ENCODE measurements at regions not wholly inside any gene's neighbourhood (a gene's known extent, or its start where the extent isn't known, plus 50 kb on each side); places are given as distances from the start of the nearest gene placed in this dataset.

GRCh38 chr1:115577513-115577912, 64.3 kb upstream of the VANGL1 start:
- DNase-seq: no peak

DNA sequence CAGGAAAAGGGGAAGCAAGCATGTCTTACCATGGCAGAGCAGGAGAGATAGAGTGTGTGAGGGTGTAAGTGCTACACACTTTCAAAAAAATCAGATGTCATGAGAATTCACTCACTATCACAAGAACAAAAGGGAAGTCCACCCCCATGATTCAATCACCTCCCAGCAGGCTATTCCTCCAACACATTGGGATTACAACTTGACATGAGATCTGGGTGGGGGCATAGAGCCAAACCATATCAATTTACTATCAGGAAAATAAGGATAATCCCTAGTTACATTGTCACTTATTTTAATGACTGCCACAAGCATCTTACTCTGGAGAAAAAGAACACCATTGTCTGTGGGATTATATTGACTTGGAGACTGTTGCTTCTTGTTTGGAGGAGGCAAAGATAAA, 66.1 kb upstream of the VANGL1 start:
- no peak for DNase-seq

DNA sequence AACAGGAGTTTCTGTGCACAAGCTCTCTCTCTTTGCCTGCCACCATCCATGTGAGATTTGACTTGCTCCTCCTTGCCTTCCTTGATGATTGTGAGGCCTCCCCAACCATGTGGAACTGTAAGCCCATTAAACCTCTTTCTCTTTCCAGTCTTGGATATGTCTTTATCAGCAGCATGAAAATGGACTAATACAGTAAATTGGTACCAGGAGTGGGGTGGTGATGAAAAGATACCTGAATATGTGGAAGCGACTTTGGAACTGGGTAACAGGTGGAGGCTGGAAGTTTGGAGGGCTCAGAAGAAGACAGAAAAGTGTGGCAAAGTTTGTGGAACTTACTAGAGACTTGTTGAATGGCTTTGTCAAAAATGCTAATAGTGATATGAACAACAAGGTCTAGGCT, 69.1 kb upstream of the VANGL1 start:
- DNase-seq: no peak

DNA sequence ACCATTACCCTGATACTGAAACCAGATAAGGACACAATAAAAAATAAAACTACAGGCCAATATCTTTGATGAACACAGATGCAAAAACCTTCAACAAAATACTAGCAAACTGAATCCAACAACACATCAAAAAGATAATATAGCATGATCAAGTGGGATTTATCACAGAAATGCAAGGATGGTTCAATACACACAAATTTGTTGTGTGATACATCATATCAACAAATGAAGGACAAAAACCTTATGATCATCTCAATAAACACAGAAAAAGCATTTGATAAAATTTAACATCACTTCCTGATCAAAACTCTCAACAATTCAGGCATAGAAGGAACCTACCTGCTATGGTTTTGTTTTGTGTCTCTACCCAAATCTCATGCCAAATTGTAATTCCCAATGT, 74.3 kb upstream of the VANGL1 start:
- no peak for DNase-seq

GRCh38 chr1:115565791-115566190, 76.0 kb upstream of the VANGL1 start:
- no peak for DNase-seq

DNA sequence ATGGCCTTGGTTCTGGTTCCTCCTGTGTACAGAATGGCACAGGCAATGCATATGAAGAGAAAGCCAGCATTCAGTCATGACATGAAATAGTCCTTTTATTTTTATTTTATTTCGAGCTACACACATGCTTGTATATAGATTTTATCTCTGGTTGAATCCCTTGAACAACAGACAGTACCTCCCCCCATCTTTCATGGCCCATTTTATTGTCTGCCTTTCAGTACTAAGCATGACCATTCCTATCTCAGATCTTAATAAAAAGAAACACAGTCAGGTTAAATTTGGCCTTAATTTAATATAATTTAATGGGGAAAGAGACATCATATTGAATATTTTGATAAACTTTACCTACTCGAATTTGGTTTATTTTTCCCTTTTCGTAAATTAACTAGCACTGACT, 76.4 kb upstream of the VANGL1 start:
- DNase-seq: no peak

GRCh38 chr1:115564201-115564600, 77.6 kb upstream of the VANGL1 start:
- no peak for DNase-seq

DNA sequence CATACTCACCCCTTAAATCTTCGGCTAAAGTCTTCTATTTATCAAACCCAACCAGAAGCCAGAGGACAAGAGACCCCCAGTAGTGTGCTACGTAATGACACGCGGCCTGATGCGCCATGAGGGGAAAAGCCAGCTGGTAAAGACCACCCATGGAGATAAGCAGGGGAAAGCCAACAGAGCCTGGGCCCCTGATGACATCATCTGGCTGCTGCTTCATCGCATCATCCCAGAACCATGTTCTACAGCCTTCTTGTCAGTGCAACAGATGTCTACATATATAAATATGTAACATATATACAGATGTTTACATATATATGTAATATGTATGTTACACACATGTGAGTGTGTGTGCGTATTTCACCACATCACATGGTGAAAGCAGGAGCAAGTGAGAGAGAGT, 81.7 kb upstream of the VANGL1 start:
- DNase-seq: no peak

DNA sequence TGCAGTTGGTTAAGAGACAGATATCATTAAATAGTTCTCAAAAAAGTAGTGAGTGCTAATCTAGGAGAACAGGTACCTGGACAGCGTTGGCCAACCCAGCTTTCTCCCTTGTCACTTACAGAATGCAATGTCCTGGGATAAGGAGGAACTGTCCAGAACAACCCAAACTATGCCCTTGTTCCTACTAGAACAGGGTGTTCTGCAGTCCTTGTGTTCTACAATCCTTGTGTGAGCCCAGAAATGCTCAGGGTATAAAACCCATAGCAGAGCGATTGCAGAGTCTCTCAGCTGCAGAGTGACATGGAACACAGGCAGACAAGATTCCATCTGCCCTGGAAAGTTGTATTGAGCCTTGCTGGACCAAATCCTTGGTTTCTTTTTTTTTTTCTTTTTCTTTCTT, 83.5 kb upstream of the VANGL1 start:
- DNase-seq: no peak

- DNase-seq: no peak
These were observed 84.1 kb upstream of the VANGL1 start for GRCh38 chr1:115557715-115558114.

DNA sequence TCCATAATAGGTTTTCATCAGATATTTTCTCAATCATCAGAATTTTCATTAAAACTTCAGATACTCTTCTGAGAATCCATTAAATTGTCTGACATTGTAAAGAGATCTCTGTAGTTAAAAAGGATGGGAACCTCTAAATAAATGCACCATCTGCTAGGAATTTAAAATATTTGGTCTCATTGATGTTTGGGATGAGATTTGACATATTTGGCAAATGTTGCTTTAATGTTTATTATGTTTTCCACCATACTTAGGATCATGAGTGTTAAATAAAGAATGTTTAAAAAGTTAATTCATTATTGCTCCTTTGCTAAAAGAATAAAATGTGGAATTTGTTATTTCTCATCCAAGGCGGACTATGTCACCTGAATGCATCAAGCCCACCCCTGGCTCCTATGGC, 85.5 kb upstream of the VANGL1 start:
- DNase-seq: no peak

DNA sequence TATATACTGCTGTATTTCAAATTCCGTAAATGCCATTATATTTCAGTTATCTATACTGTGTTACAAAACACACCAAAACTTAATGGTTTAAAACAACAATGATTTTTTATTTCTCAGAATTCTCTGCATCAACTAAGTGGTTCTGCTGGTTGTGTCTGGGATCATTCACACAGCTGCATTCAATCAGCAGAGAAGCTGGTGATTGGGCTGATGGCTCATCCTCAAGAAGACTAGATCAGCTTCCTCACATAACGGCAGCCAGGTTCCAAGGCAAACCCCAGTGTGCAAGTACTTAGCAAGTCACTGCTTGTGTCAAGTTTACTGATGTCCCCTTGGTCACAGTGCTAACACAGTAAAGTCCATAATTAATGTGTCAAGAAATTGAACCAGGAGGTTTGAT, 86.3 kb upstream of the VANGL1 start:
- DNase-seq: no peak

DNA sequence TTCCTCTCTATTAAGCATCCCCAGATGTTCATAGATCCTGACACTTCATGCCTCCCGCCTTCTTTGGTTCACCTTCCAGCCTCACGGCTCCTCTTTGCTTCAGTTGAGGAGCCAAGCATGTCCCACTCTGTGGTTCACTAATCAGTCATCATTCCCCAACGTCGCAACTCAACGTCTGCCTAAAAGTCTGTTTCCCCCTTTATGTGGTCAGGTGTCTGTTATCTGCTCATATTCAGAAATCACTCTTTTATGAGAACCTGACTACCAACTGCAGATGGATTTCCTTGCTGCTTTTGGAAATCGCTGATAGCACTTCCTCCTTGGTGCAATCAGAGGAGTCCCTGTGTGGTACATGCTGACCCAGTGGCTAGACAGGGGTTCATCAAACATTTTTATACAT, 94.1 kb upstream of the VANGL1 start:
- DNase-seq: no peak

GRCh38 chr1:115546846-115547245, 94.9 kb upstream of the VANGL1 start:
- DNase-seq: no peak

- no peak for DNase-seq
These were observed 95.7 kb upstream of the VANGL1 start for GRCh38 chr1:115545791-115546733.

DNA sequence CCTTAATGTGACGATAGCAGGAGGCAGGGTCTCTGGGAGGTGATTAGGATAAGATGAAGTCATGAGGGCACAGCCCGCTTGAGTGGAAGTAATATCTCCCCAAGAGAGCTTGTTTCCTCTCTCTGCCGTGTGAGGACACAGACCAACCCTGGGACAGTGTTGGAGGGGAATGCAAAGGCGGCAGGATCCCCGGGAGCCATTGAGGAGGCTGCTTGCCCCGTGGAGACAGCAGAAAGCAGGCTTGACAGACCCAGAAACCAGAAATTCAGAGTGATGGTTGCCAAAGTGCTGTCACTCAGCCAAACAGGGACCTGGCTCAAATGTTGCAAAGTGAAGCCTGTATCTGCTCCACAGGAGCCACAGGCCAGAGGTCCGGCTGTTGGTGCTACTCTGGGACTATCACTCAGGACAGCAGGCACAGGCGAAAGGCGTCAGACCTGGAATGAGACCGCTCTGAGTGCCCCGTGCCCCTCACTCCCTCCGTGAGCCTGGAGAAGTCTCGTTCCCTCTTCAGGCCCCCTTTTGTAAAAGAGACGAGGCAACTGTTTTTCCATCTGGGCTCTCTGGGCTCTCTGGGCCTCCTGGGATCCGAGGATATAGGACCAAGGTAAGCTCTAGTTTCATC, 96.6 kb upstream of the VANGL1 start:
- no peak for DNase-seq

- DNase-seq: no peak
These were observed 97.6 kb upstream of the VANGL1 start for GRCh38 chr1:115544131-115544530.

GRCh38 chr1:115543247-115543646, 98.5 kb upstream of the VANGL1 start:
- no peak for DNase-seq

- no peak for DNase-seq
These were observed 102.0 kb upstream of the VANGL1 start for GRCh38 chr1:115539736-115540135.

DNA sequence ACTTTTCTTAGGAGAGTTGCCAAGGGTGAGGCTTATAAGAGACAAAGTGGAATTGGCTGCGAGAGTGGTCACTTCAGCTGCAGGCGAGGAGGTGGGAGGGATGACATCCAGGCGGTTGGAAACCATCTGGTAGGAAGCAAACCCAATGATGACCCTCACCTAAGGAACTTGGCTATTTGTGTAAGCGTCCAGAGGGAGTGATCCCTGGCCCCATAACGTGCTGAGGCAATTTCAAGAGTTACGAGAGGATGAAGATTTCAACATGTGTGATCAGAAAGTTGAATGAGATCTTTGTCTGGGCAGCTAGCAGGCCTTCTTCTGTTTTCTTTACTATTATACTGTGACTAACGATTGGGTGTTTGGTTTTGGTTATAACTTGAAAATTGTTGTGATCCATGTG, 102.7 kb upstream of the VANGL1 start:
- no peak for DNase-seq

DNA sequence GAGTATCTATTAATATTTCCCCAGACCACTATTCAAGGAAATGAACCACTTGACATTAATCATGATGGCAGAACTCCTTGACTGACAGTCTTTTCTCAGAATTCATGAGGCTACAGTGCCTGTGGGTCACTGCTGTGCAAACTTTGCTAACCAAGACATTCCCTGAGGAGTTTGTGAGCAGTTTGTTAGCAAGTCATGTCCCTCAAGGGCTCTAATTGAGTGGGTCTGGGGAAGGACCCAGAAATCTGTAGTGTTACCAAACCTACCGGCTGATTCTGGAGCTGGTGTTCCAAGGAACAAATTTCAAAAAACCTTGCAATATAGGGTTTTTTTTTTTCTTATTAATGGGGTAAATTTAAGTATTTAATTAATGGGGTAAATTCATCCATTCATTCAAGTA, 103.2 kb upstream of the VANGL1 start:
- DNase-seq: no peak

DNA sequence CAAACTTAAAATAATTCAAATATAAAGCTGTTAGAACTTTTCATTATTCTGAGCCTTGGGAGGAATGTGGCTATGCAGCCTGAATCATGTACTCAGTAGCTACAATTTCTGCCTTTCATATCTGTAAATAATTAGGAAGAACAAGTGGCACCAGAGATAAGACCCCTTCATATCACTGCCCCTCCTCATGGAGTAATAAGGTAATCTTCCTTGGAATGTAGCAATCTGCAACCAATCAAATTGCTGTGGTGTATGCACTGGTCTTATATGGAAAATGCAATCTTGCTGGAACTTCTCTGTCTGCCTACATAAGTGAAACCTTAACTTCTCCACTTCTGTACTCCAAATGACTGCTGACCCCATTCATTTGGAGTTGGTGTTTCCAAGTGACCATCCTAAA, 104.4 kb upstream of the VANGL1 start:
- no peak for DNase-seq

GRCh38 chr1:115536279-115536816, 105.4 kb upstream of the VANGL1 start:
- DNase-seq: no peak

DNA sequence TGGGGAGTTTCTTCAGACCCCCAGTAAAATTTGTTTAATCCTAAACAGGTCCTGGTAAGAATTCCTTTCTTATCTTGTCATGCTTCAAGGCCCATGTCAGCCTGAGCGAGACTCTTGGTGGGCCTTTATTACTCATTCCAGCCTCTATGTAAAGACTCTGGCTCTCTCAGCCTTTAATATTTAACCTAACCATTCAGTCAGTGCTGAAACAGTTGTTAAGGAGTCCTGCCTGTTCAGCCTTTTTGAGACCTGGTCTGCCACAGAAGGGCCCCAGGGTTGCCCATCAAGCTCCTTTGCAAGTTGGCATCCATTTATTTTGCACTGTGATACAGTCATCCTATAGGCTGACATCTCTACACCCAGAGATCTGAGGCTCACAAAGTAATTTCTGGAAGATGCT, 107.7 kb upstream of the VANGL1 start:
- no peak for DNase-seq
